ENCODE measurements at regions not wholly inside any gene's neighbourhood (a gene's known extent, or its start where the extent isn't known, plus 50 kb on each side); places are given as distances from the start of the nearest gene placed in this dataset.
"Not testable (repeated sequence)": the region's sequence is repeated elsewhere in the genome, so short reads cannot be mapped to it uniquely, and the experiment has no call there.

DNA sequence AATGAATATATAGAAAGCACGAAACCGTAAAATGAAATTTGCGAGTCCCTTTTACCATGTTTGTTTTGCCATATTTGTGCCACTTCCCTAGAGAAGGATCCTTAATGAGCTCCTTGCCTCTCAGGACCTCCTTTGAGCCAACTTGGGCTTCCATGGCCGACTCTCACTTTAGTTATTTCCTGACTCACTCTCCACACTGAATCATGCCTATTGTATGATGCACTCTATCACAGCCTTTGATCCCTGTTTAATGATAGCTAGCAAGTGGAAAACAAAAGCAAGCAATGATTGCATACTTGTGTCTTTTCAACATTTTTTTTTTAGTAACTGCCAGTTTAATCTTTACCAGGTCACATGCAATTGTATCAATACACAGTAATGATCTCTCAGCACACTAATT is 153.2 kb downstream of the CCER1 start:
- no peaks in the 10 kb centered on the region for H3K27me3 Mint-ChIP-seq
- H3K4me1 Mint-ChIP-seq (ENCODE audit: unreplicated experiment) = no peaks in the 10 kb centered on the region
- no peaks in the 10 kb centered on the region for H3K36me3 Mint-ChIP-seq
- H3K4me3 Mint-ChIP-seq = no peak overlapping the region
- DNase-seq (ENCODE audit: extremely low spot score, unreplicated experiment) = no peak
- peaks cover 4% of the 10 kb centered on the region for H3K9me3 Mint-ChIP-seq
- no peak overlapping the region for H3K27ac Mint-ChIP-seq
- TF ChIP-seq, protein P1, sequence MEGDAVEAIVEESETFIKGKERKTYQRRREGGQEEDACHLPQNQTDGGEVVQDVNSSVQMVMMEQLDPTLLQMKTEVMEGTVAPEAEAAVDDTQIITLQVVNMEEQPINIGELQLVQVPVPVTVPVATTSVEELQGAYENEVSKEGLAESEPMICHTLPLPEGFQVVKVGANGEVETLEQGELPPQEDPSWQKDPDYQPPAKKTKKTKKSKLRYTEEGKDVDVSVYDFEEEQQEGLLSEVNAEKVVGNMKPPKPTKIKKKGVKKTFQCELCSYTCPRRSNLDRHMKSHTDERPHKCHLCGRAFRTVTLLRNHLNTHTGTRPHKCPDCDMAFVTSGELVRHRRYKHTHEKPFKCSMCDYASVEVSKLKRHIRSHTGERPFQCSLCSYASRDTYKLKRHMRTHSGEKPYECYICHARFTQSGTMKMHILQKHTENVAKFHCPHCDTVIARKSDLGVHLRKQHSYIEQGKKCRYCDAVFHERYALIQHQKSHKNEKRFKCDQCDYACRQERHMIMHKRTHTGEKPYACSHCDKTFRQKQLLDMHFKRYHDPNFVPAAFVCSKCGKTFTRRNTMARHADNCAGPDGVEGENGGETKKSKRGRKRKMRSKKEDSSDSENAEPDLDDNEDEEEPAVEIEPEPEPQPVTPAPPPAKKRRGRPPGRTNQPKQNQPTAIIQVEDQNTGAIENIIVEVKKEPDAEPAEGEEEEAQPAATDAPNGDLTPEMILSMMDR (conservative IDR thresholded peaks at IDR 0.05) = no peak

DNA sequence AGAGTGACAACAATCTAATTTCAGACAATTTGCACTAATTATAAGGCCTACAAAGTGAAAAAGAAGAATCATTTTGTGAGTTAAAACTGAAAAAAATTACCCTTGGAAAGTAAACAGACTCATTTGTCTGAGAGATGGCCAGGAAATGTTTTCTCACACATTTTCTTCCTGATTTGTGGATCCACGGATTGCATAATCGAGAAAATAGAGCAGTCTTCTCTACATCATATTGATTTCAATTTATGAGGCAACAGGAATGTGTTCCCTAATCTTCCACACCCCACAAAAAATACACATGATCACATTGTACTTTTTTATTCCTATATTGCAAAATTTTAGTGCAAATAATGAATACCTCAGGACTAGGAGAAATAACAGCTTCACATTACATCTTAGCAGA is 160.8 kb downstream of the CCER1 start:
- peaks cover 5% of the 10 kb centered on the region for H3K4me1 Mint-ChIP-seq (ENCODE audit: unreplicated experiment)
- H3K4me3 Mint-ChIP-seq = no peak overlapping the region
- no peaks in the 10 kb centered on the region for H3K36me3 Mint-ChIP-seq
- no peak for DNase-seq (ENCODE audit: extremely low spot score, unreplicated experiment)
- H3K9me3 Mint-ChIP-seq = no peaks in the 10 kb centered on the region
- no peak overlapping the region for H3K27ac Mint-ChIP-seq
- TF ChIP-seq, protein P1 (conservative IDR thresholded peaks at IDR 0.05) = no peak
- no peaks in the 10 kb centered on the region for H3K27me3 Mint-ChIP-seq

DNA sequence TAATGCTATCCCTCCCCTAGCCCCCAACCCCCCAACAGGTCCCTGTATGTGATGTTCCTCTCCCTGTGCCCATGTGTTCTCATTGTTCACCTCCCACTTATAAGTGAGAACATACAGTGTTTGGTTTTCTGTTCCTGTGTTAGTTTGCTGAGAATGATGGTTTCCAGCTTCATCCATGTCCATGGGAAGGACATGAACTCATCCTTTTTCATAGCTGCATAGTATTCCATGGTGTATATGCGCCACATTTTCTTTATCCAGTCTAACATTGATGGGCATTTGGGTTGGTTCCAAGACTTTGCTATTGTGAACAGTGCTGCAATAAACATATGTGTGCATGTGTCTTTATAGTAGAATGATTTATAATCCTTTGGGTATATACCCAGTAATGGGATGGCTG is 162.3 kb downstream of the CCER1 start:
- not testable (repeated sequence) for H3K9me3 Mint-ChIP-seq; H3K4me1 Mint-ChIP-seq (ENCODE audit: unreplicated experiment); H3K36me3 Mint-ChIP-seq; H3K4me3 Mint-ChIP-seq; H3K27me3 Mint-ChIP-seq; DNase-seq (ENCODE audit: extremely low spot score, unreplicated experiment); H3K27ac Mint-ChIP-seq

DNA sequence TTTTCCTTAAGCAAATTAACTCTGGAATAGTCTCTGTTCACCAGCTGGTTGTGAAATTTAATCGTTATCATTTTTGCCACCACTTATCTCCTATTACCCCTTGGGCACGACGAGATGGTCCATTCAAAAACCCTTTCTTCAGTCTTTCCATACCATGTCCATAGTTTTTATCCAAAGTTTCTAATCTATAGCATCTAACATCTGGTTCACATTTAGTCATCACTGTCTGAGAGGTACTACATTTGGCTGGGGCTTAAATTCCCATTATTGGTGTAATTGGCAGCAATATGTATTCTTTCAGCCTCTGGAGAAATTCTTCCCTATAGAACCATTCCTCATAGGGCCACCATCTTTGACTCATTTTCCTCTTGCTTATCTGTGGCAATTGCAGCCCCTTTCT is 163.5 kb downstream of the CCER1 start:
- DNase-seq (ENCODE audit: extremely low spot score, unreplicated experiment) = no peak
- Mint-ChIP-seq H3K27ac (no peak overlapping the region), H3K4me3 (no peak overlapping the region), H3K4me1 (ENCODE audit: unreplicated experiment) (peaks cover 5% of the 10 kb centered on the region), H3K9me3 (no peaks in the 10 kb centered on the region), H3K27me3 (no peaks in the 10 kb centered on the region), H3K36me3 (no peaks in the 10 kb centered on the region)
- TF ChIP-seq, protein P1 (conservative IDR thresholded peaks at IDR 0.05) = no peak

DNA sequence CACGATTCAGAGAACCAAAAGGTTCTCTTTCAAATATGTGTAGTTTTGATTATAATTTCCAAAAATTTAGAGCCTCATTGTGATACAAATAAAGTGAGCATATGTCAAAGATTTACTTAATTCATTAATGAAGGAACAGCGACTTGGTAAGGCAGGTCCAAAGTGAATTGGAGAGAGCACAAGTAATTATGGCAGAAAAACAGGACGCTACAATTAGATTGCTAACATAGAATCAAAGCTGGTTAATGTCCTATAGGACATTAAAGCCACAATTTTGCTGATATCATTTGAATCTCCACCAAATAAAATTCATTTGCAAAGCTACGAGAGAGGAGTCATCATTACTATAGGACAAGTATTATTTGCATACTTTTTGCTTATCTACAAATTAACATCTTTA is 164.2 kb downstream of the CCER1 start:
- no peak for DNase-seq (ENCODE audit: extremely low spot score, unreplicated experiment)
- TF ChIP-seq, protein P1 (conservative IDR thresholded peaks at IDR 0.05) = no peak
- Mint-ChIP-seq H3K36me3 (no peaks in the 10 kb centered on the region), H3K9me3 (no peaks in the 10 kb centered on the region), H3K27me3 (no peaks in the 10 kb centered on the region), H3K4me3 (no peak overlapping the region), H3K27ac (no peak overlapping the region), H3K4me1 (ENCODE audit: unreplicated experiment) (peaks cover 5% of the 10 kb centered on the region)

DNA sequence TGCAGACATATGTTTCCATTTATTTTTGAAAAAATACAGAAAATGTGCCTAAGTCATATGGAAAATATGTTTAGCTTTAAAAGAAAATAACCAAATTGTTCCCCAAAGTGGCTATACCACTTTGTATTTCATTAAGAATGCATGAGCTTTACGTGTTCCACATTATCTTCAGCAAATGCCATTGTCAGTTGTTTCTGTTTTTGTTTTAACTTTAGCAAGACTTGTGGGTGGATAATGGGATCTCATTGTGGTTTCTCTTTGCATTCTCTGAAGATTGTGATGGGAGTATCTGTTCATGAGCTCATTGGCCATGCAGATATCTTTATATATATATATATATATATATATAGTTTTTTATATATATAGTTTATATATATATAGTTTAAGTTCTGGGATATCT is 181.5 kb downstream of the CCER1 start:
- Mint-ChIP-seq H3K27me3 (no peaks in the 10 kb centered on the region), H3K9me3 (peaks cover 7% of the 10 kb centered on the region), H3K4me1 (ENCODE audit: unreplicated experiment) (no peaks in the 10 kb centered on the region), H3K4me3 (no peak overlapping the region), H3K27ac (no peak overlapping the region), H3K36me3 (no peaks in the 10 kb centered on the region)
- DNase-seq (ENCODE audit: extremely low spot score, unreplicated experiment) = no peak
- TF ChIP-seq, protein P1 (conservative IDR thresholded peaks at IDR 0.05) = no peak
